ENCODE measurements at regions not wholly inside any gene's neighbourhood (a gene's known extent, or its start where the extent isn't known, plus 50 kb on each side); places are given as distances from the start of the nearest gene placed in this dataset.

DNA sequence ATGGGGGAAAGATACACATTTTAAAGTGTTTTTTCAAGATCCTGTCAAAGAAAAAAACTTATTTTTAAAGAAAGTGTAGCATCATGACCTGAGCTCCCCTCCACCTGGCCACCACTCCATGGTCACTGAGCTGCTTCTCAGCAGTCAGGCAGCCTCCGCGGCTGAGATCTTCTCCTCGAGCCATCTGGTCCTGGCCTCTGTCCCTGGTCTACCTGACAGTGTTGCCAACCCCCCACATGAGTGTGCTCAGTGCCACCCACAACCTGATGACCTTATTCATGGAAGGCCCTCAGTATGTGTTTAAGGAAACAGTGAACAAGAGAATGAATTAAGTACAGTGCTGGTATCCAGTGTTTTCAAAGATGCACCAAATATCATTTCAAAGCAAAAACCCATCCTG, 694.5 kb upstream of the NRP1 start:
- no peak for DNase-seq (ENCODE audit: low read depth)
- TF ChIP-seq, protein P1, sequence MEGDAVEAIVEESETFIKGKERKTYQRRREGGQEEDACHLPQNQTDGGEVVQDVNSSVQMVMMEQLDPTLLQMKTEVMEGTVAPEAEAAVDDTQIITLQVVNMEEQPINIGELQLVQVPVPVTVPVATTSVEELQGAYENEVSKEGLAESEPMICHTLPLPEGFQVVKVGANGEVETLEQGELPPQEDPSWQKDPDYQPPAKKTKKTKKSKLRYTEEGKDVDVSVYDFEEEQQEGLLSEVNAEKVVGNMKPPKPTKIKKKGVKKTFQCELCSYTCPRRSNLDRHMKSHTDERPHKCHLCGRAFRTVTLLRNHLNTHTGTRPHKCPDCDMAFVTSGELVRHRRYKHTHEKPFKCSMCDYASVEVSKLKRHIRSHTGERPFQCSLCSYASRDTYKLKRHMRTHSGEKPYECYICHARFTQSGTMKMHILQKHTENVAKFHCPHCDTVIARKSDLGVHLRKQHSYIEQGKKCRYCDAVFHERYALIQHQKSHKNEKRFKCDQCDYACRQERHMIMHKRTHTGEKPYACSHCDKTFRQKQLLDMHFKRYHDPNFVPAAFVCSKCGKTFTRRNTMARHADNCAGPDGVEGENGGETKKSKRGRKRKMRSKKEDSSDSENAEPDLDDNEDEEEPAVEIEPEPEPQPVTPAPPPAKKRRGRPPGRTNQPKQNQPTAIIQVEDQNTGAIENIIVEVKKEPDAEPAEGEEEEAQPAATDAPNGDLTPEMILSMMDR (IDR thresholded peaks at IDR 0.05; ENCODE audit: control insufficient read depth, insufficient read depth, low read depth, low read length, missing control alignments) = no peak

DNA sequence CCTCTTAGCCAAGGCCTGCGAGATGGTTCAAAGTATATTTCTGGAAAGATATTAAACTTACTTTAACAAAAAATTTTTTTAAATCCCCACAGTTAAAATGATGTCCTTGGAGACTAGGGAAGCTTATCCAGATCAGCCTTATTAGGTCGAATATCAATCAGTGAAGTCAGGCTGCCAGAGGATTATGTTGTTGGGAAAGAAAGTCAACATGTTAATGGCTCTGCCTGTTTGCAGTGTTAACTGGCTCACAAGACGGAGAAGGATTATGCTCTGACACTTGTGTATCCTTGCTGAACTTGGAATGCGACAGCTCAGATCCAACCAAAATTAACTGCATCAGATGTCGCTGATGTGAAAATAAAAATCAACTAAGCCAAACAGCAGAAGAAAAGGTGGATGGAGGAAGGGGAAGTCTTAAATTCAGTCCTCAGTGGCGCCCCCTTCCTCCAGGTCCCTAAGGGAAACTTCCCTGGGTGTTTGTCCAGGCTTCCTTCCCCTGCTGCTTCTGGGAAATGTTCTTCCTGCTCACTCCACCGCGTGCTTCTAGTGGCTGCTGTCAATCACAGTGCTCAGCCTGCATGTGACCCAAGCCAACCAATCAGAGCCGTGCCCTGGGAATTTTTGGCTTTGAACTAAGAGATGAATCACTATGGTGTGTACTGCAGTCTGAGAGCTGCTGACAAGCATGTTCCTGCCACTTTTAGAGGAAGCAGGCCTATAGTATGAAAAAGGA, 690.4 kb upstream of the NRP1 start:
- H3K4me3 ChIP-seq (ENCODE audit: control insufficient read depth, low read depth, low read length) = no peak overlapping the region
- DNase-seq (ENCODE audit: low read depth) = no peak
- TF ChIP-seq, protein P1 (IDR thresholded peaks at IDR 0.05; ENCODE audit: control insufficient read depth, insufficient read depth, low read depth, low read length, missing control alignments) = no peak

More for the DNA sequence above, 694.5 kb upstream of the NRP1 start:
- no peak overlapping the region for H3K4me3 ChIP-seq (ENCODE audit: control insufficient read depth, low read depth, low read length)

DNA sequence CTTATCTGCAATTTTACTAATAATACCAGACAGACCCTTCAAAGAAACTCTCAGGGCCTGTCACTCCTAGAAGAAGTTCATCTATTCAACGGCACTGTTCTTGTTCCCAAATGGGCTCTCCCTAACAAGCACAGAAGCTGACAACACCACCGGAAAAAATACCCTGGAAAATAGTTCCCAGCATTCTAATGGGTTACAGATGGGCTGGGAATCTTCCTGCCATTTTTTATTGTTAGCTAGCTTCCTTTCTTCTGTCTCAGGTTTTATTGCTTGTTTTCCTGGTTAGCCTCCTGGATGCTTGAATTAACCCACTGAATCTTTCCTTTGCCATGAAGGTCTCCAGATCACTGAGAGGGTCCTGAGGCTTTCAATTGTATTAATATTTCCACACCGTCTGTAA, 689.8 kb upstream of the NRP1 start:
- TF ChIP-seq, protein P1 (IDR thresholded peaks at IDR 0.05; ENCODE audit: control insufficient read depth, insufficient read depth, low read depth, low read length, missing control alignments) = no peak
- no peak for DNase-seq (ENCODE audit: low read depth)
- no peak overlapping the region for H3K4me3 ChIP-seq (ENCODE audit: control insufficient read depth, low read depth, low read length)

DNA sequence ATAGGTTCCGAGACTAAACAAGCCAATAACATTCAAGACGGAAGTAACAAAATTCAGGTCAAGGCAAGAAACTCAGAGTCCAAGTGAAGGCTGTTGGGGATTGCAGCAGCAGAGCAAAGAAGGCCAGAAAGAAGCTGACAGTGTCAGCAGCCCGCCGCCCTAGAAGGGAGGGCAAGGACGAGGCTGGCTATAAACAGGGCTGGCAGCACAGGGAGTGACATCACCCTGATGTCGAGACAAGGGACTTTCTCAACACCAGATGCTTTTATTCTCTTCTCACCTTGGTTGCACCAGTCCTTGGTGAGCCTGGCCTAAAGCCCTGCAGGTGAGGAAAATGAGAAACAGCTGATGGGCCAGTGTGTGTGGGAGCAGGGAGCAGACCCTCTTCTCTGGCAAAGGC, 687.7 kb upstream of the NRP1 start:
- TF ChIP-seq, protein P1 (IDR thresholded peaks at IDR 0.05; ENCODE audit: control insufficient read depth, insufficient read depth, low read depth, low read length, missing control alignments) = no peak
- DNase-seq (ENCODE audit: low read depth) = no peak
- H3K4me3 ChIP-seq (ENCODE audit: control insufficient read depth, low read depth, low read length) = no peak overlapping the region

DNA sequence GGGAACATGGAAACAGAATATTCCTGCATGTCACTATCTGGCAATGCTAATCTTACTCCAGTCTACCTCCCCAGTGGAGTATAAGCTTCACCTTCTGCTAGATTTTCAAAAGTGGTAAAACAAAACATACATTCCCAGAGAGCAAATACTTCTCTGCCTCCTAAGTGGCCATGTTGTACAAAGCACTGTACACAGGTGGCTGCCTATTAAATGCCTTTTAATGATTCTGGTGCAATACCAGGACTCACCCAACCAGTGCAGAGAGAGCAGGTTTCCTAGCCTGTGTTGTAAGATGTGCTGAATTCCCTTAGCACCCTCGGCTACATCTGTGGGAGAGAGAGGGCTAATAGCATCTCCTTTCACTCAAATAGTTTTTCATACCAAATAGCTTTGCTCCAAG, 684.3 kb upstream of the NRP1 start:
- TF ChIP-seq, protein P1 (IDR thresholded peaks at IDR 0.05; ENCODE audit: control insufficient read depth, insufficient read depth, low read depth, low read length, missing control alignments) = no peak
- DNase-seq (ENCODE audit: low read depth) = no peak
- H3K4me3 ChIP-seq (ENCODE audit: control insufficient read depth, low read depth, low read length) = no peak overlapping the region

DNA sequence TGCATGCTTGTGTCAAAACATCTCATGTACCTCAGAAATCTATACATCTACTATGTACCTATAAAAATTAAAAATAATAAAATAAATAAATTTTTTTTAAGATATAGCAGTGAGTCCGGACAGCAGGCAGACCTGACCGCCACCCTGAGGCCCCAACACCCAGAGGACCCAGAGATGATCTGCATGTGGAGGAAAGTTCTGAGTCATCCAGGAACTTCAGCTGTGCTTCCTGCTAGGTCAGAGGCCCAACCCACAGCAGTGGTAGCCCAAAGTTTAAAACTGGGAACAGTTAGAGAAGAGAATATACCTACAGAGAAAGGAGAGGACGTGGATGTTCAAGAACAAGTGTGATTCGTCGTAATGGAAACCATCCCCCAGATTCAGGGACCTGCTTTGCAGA, 683.7 kb upstream of the NRP1 start:
- TF ChIP-seq, protein P1 (IDR thresholded peaks at IDR 0.05; ENCODE audit: control insufficient read depth, insufficient read depth, low read depth, low read length, missing control alignments) = no peak
- no peak for DNase-seq (ENCODE audit: low read depth)
- H3K4me3 ChIP-seq (ENCODE audit: control insufficient read depth, low read depth, low read length) = no peak overlapping the region

Data from AG09309 (cell line).